B cell (primary cell): ENCODE measurements at regions not wholly inside any gene's neighbourhood (a gene's known extent, or its start where the extent isn't known, plus 50 kb on each side); places are given as distances from the start of the nearest gene placed in this dataset.
"Not testable (repeated sequence)": the region's sequence is repeated elsewhere in the genome, so short reads cannot be mapped to it uniquely, and the experiment has no call there.

Experiments used
- ATAC-seq: fragments of 200-7000 bp; cut with Tn5 transposase; one replicate; pipeline ENCODE4 v1.10.0; 2021; ENCODE audit warnings: low read depth, mild to moderate bottlenecking, moderate number of reproducible peaks, moderate library complexity
- CTCF ChIA-PET: fragments of 350-600 bp; sonication (Branson Sonifier 250); formaldehyde crosslinking; loops from one replicate; lab custom pipeline; 2021; ENCODE audit warnings: antibody characterized with exemption, inconsistent platforms; lab: Charles Lee
- POLR2A ChIA-PET: fragments of 350-600 bp; sonication (Branson Sonifier 250); formaldehyde crosslinking; loops from one replicate; lab custom pipeline; 2021; ENCODE audit warnings: antibody characterized with exemption; lab: Charles Lee
- DNase-seq: peaks from one replicate; pipeline ENCODE4 v3.0.0; 2013
- H2AFZ ChIP-seq: 2 replicates; pipeline ENCODE4 v1.6.1; 2012; ENCODE audit warnings: mild to moderate bottlenecking, low read depth, low read length; ENCODE audit not compliant: insufficient read depth, poor library complexity, severe bottlenecking
- H3K27ac ChIP-seq, 2 donors: 1 replicate in 1 of 2; 2 replicates in 1 of 2; pipeline ENCODE4 v1.5.1; 2012 to 2013; ENCODE audit warnings: low read length in 2 of 2, mild to moderate bottlenecking in 2 of 2, moderate library complexity in 1 of 2
- H3K27me3 ChIP-seq, 4 experiments: fragments of 200-600 bp in 1 of 4; sonication (generic) in 1 of 4; replicated peaks in 1 of 4; 1 replicate in 2 of 4; 2 replicates in 2 of 4; pipeline versions ENCODE4 v1.6.1 to v1.7.0; 2013 to 2016; ENCODE audit warnings: low read length in 3 of 4, mild to moderate bottlenecking in 2 of 4, mixed read lengths in 1 of 4, moderate library complexity in 1 of 4; ENCODE audit not compliant: insufficient read depth in 4 of 4, control insufficient read depth in 3 of 4; ENCODE audit errors: control extremely low read depth in 1 of 4
- H3K36me3 ChIP-seq, 2 experiments: replicated peaks in 1 of 2; 1 replicate in 1 of 2; 2 replicates in 1 of 2; pipeline versions ENCODE4 v1.6.1 to v1.7.1; 2013; ENCODE audit warnings: low read length in 1 of 2; ENCODE audit not compliant: insufficient read depth in 2 of 2, control insufficient read depth in 1 of 2; ENCODE audit errors: control extremely low read depth in 1 of 2, extremely low read depth in 1 of 2
- H3K4me1 ChIP-seq, 2 donors: fragments of 200-600 bp in 1 of 2; sonication (generic) in 1 of 2; 1 replicate in 1 of 2; 2 replicates in 1 of 2; pipeline versions ENCODE4 v1.5.1 to v1.6.1; 2013 to 2017; ENCODE audit warnings: low read length in 2 of 2; ENCODE audit not compliant: control insufficient read depth in 2 of 2, insufficient read depth in 2 of 2
- H3K4me2 ChIP-seq: replicated peaks from 2 replicates; pipeline ENCODE3; 2012; ENCODE audit warnings: mild to moderate bottlenecking, low read depth, low read length; ENCODE audit not compliant: poor library complexity, severe bottlenecking
- H3K4me3 ChIP-seq, 5 experiments: fragments of 200-600 bp in 1 of 5; sonication (generic) in 1 of 5; 1 replicate in 3 of 5; 2 replicates in 2 of 5; pipeline versions ENCODE4 v1.5.1 to v1.7.0; 2011 to 2016; ENCODE audit warnings: low read length in 4 of 5, mild to moderate bottlenecking in 4 of 5, low read depth in 2 of 5, control low read depth in 1 of 5, moderate library complexity in 1 of 5; ENCODE audit not compliant: insufficient read depth in 1 of 5; ENCODE audit errors: control extremely low read depth in 1 of 5, extremely low read depth in 1 of 5
- H3K79me2 ChIP-seq: fragments of 200-600 bp; sonication (generic); one replicate; pipeline ENCODE4 v1.6.0; 2016; ENCODE audit warnings: low read length; ENCODE audit not compliant: control insufficient read depth, insufficient read depth
- H3K9ac ChIP-seq: fragments of 200-600 bp; sonication (generic); 2 replicates; pipeline ENCODE4 v1.6.1; 2017; ENCODE audit warnings: mild to moderate bottlenecking, low read length, moderate library complexity
- H3K9me3 ChIP-seq, 3 donors: one replicate each; pipeline versions ENCODE4 v1.6.1 to v1.7.1; 2013; ENCODE audit warnings: low read length in 2 of 3; ENCODE audit not compliant: control insufficient read depth in 2 of 3, insufficient read depth in 1 of 3; ENCODE audit errors: control extremely low read depth in 1 of 3
- H4K20me1 ChIP-seq: 2 replicates; pipeline ENCODE4 v1.6.0; 2012; ENCODE audit warnings: mild to moderate bottlenecking, low read length; ENCODE audit not compliant: insufficient read depth, control insufficient read depth, poor library complexity, severe bottlenecking
- H3K27ac Mint-ChIP-seq: one replicate; pipeline ENCODE4 v1.8.0; 2021; ENCODE audit warnings: mixed read lengths
- H3K27me3 Mint-ChIP-seq: one replicate; pipeline ENCODE4 v1.8.0; 2021; ENCODE audit warnings: mixed read lengths
- H3K4me1 Mint-ChIP-seq: one replicate; pipeline ENCODE4 v1.8.0; 2021; ENCODE audit warnings: mixed read lengths
- H3K4me3 Mint-ChIP-seq: one replicate; pipeline ENCODE4 v1.8.0; 2021; ENCODE audit warnings: mixed read lengths
- H3K9me3 Mint-ChIP-seq: one replicate; pipeline ENCODE4 v1.8.0; 2022; ENCODE audit warnings: mixed read lengths; ENCODE audit not compliant: insufficient read depth
- CTCF ChIP-seq: fragments of 200-600 bp; IDR thresholded peaks from one replicate; pipeline ENCODE4 v1.8.0; 2022; ENCODE audit warnings: antibody characterized with exemption, mild to moderate bottlenecking
- EZH2 ChIP-seq: IDR thresholded peaks from 2 replicates; pipeline ENCODE4 v1.6.1; 2012; ENCODE audit warnings: borderline replicate concordance, low read depth, mild to moderate bottlenecking, moderate library complexity, low read length; ENCODE audit not compliant: insufficient read depth, poor library complexity, severe bottlenecking
- WGBS: methylation state at CpG from one replicate; pipeline ENCODE4 v1.1.5; 2013; ENCODE audit warnings: missing lambda C conversion rate; ENCODE audit not compliant: insufficient coverage; 5-methylcytosine and 5-hydroxymethylcytosine counted together
- intact Hi-C: fragments of 100-400 bp; cut with micrococcal nuclease; formaldehyde crosslinking; loops from one replicate; pipeline ENCODE4 v1.10.0; 2022

DNA sequence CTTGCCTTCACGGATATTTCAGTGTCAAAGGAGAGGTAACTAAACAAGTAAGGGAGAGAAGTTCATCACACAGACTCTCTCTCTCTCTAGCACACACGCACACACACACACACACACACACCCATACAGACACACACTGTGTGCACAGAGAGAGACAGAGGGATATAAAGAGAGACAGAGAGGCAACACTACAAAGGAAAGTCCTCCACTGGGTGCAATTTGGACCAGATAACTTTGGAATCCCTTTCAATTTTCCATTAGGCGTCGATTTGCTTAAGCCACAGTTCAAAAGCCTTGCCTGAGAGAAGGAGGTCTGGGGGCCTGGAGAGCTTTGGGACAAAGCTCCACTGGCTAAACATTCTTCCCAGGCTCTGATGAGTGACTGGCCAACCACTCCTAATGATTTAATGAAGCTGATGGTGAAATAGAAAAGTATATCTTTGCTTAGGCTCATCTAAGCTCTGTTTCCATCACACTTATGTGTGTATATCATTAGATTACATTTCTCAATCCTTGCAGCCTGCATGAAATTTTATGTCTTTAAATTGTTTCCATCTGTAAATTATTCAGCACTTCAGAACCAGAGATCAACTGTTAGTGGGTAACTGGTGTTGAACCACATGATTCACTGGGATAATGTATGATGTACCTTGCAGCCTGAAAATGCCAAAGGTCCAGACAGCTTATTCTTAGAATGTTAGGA, 180.8 kb downstream of the MAGEB17 start:
- Histone ChIP-seq H3K27me3 (no peaks in the 10 kb centered on the region), H4K20me1 (no peaks in the 10 kb centered on the region), H3K4me1 (no peaks in the 10 kb centered on the region), H3K9me3 (no peaks in the 10 kb centered on the region), H3K9ac (no peak overlapping the region), H3K36me3 (no peaks in the 10 kb centered on the region), H3K27ac (no peak overlapping the region), H3K79me2 (no peaks in the 10 kb centered on the region), H3K4me3 (no peak overlapping the region), H3K4me2 (no peak overlapping the region), H2AFZ (no peak overlapping the region)
- peaks cover 14% of the 10 kb centered on the region for H3K27me3 Mint-ChIP-seq
- CTCF ChIA-PET, result interaction anchor here (0.6 kb wide), 1 partner anchor 753 kb away, joined by 3 read pairs; no protein-coding TSS in a partner anchor
- no peaks in the 10 kb centered on the region for H3K9me3 Mint-ChIP-seq
- no peaks in the 10 kb centered on the region for H3K4me1 Mint-ChIP-seq
- DNase-seq (no peak), ATAC-seq (no peak)
- no CpG with 5 or more reads among the region's 4 CpGs for WGBS
- TF ChIP-seq EZH2 (no peak), CTCF (no peak)
- intact Hi-C loops, result no loop called here
- POLR2A ChIA-PET, result no interaction called here
- no peak overlapping the region for H3K4me3 Mint-ChIP-seq
- H3K27ac Mint-ChIP-seq, result no peak overlapping the region

GRCh38 chrX:16357902-16358301, 190.6 kb downstream of the MAGEB17 start:
- POLR2A ChIA-PET, result no interaction called here
- no peak overlapping the region for H3K9ac ChIP-seq
- DNase-seq (no peak), ATAC-seq (no peak)
- H3K4me3 ChIP-seq, result no peak overlapping the region
- no peak overlapping the region for H3K4me2 ChIP-seq
- H3K4me1 ChIP-seq, result no peaks in the 10 kb centered on the region
- no peaks in the 10 kb centered on the region for H3K79me2 ChIP-seq
- no peak overlapping the region for H2AFZ ChIP-seq
- intact Hi-C loops, result no loop called here
- H3K36me3 ChIP-seq, result no peaks in the 10 kb centered on the region
- no peaks in the 10 kb centered on the region for H3K27me3 ChIP-seq
- no peak overlapping the region for H3K27ac Mint-ChIP-seq
- peaks cover 5% of the 10 kb centered on the region for H3K27me3 Mint-ChIP-seq
- H3K9me3 Mint-ChIP-seq, result no peaks in the 10 kb centered on the region
- H3K4me3 Mint-ChIP-seq, result no peak overlapping the region
- CTCF ChIA-PET, result no interaction called here
- H3K4me1 Mint-ChIP-seq, result no peaks in the 10 kb centered on the region
- H3K9me3 ChIP-seq, result no peaks in the 10 kb centered on the region
- TF ChIP-seq CTCF (no peak), EZH2 (no peak)
- H4K20me1 ChIP-seq, result no peaks in the 10 kb centered on the region
- no peak overlapping the region for H3K27ac ChIP-seq

DNA sequence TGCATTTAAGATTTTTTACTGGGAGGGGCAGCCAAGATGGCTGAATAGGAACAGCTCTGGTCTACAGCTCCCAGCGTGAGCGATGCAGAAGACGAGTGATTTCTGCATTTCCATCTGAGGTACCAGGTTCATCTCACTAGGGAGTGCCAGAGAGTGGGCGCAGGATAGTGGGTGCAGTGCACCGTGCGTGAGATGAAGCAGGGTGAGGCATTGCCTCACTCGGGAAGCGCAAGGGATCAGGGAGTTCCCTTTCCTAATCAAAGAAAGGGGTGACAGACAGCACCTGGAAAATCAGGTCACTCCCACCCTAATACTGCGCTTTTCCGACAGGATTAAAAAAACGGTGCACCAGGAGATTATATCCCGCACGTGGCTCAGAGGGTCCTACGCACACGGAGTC, 192.8 kb downstream of the MAGEB17 start:
- H3K4me1 ChIP-seq, H3K27me3 Mint-ChIP-seq, H2AFZ ChIP-seq, H3K79me2 ChIP-seq, H4K20me1 ChIP-seq, H3K4me1 Mint-ChIP-seq, H3K4me3 Mint-ChIP-seq, H3K36me3 ChIP-seq, DNase-seq, intact Hi-C loops, H3K4me3 ChIP-seq, CTCF ChIA-PET, H3K27me3 ChIP-seq, H3K27ac Mint-ChIP-seq, ATAC-seq, H3K4me2 ChIP-seq, POLR2A ChIA-PET, H3K9me3 ChIP-seq, H3K9ac ChIP-seq, H3K9me3 Mint-ChIP-seq, H3K27ac ChIP-seq: not testable (repeated sequence)
- WGBS, result 94% methylated on average over 9 of the region's 15 CpGs
